NCI-H69 (cell line): ENCODE measurements at regions not wholly inside any gene's neighbourhood (a gene's known extent, or its start where the extent isn't known, plus 50 kb on each side); places are given as distances from the start of the nearest gene placed in this dataset.

Experiments used
- DNase-seq: peaks from one replicate; lab custom pipeline; 2025; lab: John Stamatoyannopoulos, UW

GRCh38 chr1:57722285-57722978, 298.6 kb upstream of the DAB1 start:
- no peak for DNase-seq

GRCh38 chr1:57721001-57721400, 297.1 kb upstream of the DAB1 start:
- DNase-seq, result no peak

GRCh38 chr1:57719274-57719673, 295.4 kb upstream of the DAB1 start:
- no peak for DNase-seq

DNA sequence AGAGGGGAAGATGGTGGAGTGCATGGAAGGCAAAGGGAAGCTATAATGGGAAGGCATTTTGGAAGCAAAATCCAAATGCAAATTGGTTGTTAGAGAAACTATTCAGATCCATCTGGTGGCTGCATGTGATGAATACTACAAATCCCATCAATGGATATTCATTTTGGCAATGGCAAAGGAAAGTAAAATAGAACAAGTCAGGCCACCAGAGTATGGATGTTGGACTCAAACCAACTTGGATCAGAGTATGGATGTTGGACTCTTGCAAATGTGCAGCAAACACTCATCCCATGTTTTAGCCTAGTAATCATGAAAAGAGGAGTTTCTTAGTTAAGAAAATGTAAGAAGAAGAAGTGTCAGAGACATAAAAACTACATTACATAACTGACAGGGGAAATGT, 289.6 kb upstream of the DAB1 start:
- DNase-seq, result no peak

- DNase-seq, result no peak
Observed at GRCh38 chr1:57712846-57713245, 289.0 kb upstream of the DAB1 start.

- no peak for DNase-seq
Observed at GRCh38 chr1:57711326-57711725, 287.5 kb upstream of the DAB1 start.

DNA sequence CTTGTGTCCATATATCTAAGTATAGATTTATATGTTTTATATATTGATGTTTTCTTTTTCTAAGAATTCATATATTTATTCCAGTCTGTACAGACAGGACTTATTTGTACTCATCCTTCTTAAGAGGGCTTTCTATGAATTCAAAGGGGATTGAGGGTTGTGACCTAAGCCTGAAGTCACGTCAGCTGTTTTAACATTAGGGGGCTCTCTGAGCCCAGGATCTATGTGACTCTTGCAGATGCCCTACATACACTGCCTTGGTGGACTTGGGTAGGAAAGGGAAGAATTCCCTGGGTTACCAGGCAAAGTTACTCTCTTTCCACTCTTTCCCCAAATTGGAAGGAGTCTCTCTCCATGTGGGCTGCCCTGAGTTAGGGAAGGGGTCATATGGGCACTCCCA, 283.8 kb upstream of the DAB1 start:
- DNase-seq, result no peak

- no peak for DNase-seq
Observed at GRCh38 chr1:57704811-57705210, 281.0 kb upstream of the DAB1 start.

GRCh38 chr1:57704231-57704630, 280.4 kb upstream of the DAB1 start:
- no peak for DNase-seq

DNA sequence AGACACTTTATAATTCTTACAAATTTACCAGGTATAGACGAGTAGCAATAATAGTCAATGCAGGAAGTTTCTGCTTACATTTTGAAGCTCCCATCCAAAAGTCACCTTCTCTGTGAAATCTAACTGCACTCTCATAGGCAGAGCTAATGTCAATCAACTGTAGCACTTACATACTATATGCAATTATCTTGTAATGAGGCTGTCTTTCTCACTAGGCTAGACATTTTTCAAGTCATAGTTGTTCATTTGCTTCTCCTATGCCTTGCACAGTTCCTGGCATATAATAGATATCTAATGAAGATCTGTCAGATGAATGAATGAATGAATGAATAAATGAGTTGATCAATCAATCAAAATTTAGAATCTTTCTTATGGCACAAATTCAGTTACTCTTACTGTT, 273.0 kb upstream of the DAB1 start:
- no peak for DNase-seq

DNA sequence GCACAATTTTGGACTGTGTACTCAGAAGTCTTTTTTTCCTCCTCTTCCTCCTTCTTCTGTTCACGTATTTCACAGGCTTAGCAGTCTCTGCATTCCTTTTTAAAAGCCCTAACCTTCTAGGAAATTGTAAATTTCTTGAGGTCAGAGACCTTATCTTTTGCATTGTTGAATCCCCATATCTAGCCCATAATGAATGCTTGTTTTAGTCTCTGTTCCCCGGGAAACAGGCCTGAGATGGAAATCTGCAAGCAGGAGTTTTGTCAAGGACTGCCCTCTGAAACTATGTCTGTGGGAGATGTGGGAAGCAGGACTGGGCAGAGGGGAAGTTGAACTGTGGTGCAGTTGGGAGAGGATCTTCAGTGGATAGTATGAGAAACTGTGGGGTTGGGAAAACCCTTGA, 272.2 kb upstream of the DAB1 start:
- DNase-seq, result no peak

DNA sequence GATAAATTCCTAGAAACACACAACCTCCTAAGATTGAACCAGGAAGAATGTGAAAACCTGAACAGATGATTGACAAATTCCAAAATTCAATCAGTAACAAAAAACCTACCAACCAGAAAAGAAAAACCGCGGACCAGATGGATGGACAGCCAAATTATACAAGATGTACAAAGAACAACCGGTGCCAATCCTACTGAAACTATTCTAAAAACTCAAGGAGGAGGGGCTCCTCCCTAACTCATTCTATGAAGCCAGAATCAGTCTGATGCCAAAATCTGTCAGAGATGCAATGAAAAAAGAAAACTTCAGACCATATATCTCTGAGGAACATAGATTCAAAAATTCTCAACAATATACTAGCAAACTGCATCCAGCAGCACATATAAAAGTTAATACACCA, 262.4 kb upstream of the DAB1 start:
- no peak for DNase-seq

- DNase-seq, result no peak
Observed at GRCh38 chr1:57683037-57683942, 259.4 kb upstream of the DAB1 start.

GRCh38 chr1:57678138-57678537, 254.3 kb upstream of the DAB1 start:
- DNase-seq, result no peak

GRCh38 chr1:57675776-57676175, 251.9 kb upstream of the DAB1 start:
- no peak for DNase-seq

DNA sequence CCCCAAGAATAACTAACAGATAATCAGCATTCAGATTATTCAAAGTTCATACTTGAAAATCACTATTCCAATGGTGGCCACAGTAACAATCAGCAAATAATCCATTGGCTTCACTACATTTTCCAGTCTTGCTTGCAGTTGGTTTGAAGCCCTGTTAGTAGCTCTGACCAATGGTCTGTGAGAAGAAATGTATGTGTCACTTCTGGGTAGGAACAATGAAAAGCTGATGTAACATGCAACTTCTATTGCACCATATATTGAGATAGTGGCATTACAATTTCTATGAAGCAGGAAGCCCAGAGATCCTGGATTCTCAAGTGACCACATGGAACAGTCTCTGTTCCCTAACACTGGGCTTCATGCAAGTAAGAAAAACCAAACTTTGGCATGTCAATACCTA, 250.9 kb upstream of the DAB1 start:
- DNase-seq, result no peak

DNA sequence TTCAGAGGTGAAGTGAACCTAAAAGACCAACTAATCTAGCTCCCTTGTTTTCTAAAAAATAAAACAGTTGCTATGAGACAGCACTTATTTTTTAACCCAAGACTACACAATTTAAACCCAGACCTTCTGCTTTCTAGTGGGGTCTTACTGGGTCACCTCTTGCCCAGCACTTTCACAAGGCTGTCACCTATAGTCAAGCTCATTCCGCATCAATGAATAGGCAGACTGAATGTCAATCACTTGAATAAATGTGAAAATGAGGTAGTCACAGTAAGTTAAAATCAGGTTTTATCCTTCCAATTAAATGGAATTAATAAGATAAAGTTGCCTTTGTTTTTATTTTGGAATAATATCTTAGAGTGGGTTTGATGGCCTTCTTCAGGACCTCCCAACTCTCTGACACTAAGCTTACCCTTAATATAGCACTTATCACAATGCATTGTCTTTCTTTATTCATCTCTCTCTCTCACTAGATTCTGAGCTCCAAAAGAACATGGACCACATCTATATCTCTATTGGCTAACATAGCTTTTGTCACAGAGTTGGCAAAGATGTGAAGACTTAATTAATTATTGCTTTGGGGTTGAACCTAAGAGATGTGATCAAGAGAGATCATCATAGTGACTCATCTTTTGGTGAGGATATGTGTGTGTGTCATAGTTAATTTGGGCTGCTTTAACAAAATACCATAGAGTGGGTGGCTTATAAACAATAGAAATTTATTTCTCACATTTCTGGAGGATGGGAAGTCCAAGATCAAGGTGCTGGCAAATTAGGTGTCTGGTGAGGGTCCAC, 248.7 kb upstream of the DAB1 start:
- DNase-seq, result no peak

DNA sequence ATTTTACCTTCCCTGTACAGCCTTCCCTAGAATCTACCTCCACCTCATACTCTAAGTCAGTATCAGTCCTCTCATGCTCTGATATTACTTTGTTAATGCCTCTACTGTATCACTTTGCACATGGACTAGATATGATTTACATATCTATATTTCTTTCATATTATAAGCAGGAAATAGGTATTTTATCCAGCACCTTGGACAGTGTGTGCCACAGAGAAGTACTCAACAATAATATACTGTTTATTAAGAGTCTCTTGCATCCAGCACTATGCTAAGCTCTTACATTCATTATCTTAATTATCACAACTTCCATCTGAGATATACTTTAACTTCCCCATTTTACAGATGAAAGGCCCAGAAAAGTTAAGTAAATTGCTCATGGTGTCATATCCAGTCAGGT, 247.9 kb upstream of the DAB1 start:
- DNase-seq, result no peak

GRCh38 chr1:57659804-57660203, 235.9 kb upstream of the DAB1 start:
- DNase-seq, result no peak

DNA sequence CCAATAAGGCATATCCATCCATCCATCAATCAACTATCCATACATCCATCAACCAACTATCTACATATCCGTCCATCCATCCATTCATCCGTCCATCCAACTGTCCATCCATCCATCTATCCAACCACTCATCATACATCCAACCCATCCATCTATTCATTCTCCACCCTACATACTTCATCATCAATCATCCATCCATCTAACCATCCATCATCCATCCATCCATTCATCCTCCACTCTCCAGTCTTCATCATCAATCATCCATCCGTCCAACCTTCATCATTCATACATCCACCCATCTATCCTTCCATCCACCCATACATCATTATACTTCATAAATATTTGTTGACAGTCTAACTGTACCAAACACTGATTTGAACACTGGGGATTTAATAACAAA, 231.3 kb upstream of the DAB1 start:
- DNase-seq, result no peak

DNA sequence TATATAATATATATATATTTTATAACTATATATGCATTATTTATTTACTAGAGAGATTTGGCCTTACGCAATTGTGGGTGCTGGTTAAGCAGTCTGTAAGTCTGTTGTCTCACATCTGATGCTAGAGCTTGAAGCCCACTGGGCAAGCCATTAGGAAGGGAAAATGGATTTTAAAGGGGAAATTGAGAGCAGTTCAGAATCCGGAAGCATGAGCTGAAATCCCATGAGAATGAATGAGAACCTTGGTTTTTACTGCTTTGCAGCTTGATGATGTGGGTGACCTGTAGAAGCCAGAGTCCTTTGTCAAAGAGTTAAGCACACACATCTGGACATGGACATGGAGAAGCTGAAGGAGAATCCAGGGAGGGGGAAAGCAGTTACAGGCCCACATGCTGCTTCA, 220.8 kb upstream of the DAB1 start:
- no peak for DNase-seq

DNA sequence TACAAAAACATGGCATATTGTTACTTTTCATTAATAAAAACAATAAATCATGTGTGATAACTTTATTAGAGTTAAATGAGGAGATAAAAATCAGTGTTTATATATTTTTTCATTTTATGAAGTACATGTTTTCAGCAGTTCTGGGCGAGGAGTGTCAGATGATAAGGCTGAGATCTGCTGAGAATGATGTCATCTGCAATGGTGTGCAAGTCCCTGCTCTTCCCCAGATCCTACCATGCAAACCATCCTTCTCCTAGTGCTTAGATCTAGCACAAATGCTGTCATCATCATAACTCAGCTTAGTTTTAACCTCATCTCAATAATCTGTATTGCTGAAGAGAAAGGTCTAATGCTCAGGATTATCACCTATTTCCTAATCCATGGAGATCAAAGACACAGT, 214.4 kb upstream of the DAB1 start:
- DNase-seq, result no peak

- no peak for DNase-seq
Observed at GRCh38 chr1:57637155-57637554, 213.3 kb upstream of the DAB1 start.
